ENCODE measurements at regions not wholly inside any gene's neighbourhood (a gene's known extent, or its start where the extent isn't known, plus 50 kb on each side); places are given as distances from the start of the nearest gene placed in this dataset.

- TF ChIP-seq CTCF (IDR thresholded peaks at IDR 0.05) (no peak), EZH2 (IDR thresholded peaks at IDR 0.05; ENCODE audit: borderline replicate concordance, insufficient read depth, low read depth, low read length, poor library complexity, severe bottlenecking) (no peak)
These were observed 52.5 kb upstream of the RPS6KA2 start for GRCh38 chr6:166679566-166679965.

All from B cell (primary cell).